ENCODE measurements at regions not wholly inside any gene's neighbourhood (a gene's known extent, or its start where the extent isn't known, plus 50 kb on each side); places are given as distances from the start of the nearest gene placed in this dataset.

DNA sequence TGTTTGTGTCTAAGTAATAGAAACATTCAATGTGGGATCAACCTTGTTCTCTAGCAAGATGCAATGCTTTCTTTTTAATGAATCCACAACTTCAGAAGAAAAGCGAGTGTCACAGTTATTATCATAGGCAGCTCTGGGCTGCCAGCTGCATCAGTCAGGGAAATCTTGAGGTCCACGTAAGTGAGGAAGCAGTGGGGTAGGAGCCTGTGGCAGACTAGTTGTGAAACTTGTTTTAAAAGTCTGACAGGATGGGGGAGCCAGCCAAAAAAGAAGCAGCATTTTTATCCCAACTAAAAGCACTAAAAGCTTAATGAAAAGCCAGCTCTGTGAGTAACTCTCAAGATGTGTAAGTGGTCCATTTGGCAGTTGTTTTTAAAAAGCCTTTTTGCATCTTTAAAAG lies 113.1 kb downstream of the ZNF326 start:
- Histone ChIP-seq H3K36me3 (ENCODE audit: control insufficient read depth in 2 of 2, extremely low read depth in 1 of 2, insufficient read depth in 2 of 2, low read length in 2 of 2) (no peaks in the 10 kb centered on the region), H3K9ac (replicated peaks; ENCODE audit: extremely low read depth, insufficient read depth, low read length) (no peak overlapping the region), H3K4me2 (ENCODE audit: insufficient read depth, low read length) (no peak overlapping the region), H4K20me1 (replicated peaks; ENCODE audit: control insufficient read depth, extremely low read depth, insufficient read depth, low read length) (no peaks in the 10 kb centered on the region), H3K9me3 (replicated peaks; ENCODE audit: control insufficient read depth, insufficient read depth, low read length) (no peaks in the 10 kb centered on the region), H3K9me1 (replicated peaks; ENCODE audit: control insufficient read depth, extremely low read depth, insufficient read depth, low read length) (no peaks in the 10 kb centered on the region), H3K4me3 (replicated peaks in 1 of 3; ENCODE audit: insufficient read depth in 1 of 3, low read depth in 1 of 3, low read length in 3 of 3) (no peak overlapping the region), H2AFZ (ENCODE audit: low read depth, low read length) (no peak overlapping the region), H3K27me3 (ENCODE audit: control insufficient read depth in 2 of 2, insufficient read depth in 2 of 2, low read length in 2 of 2) (peaks cover 4 to 17% of the 10 kb centered on the region in 2 experiments), H3K79me2 (ENCODE audit: control insufficient read depth, insufficient read depth, low read length) (no peaks in the 10 kb centered on the region), H3K4me1 (ENCODE audit: control insufficient read depth, extremely low read depth, insufficient read depth, low read length) (no peaks in the 10 kb centered on the region), H3K27ac (ENCODE audit: insufficient read depth, low read depth, low read length) (no peak overlapping the region)
- FAIRE-seq (no peak), DNase-seq (ENCODE audit: low read depth, low spot score) (no peak)
- CTCF ChIA-PET = interaction anchor here (2.3 kb wide), 1 partner anchor 25 kb away, joined by 6 read pairs; no protein-coding TSS in a partner anchor
- dilution Hi-C loops (cut with MboI; ENCODE audit: extremely low pct_ligation_motif_present, low sequenced_read_pairs) = no loop called here
- TF ChIP-seq POLR2AphosphoS5 (IDR thresholded peaks at IDR 0.05; ENCODE audit: insufficient read depth, low read depth, low read length) (no peak), FOS (IDR thresholded peaks at IDR 0.05; ENCODE audit: borderline replicate concordance, insufficient read depth, low read length) (no peak), EZH2 (IDR thresholded peaks at IDR 0.05; ENCODE audit: borderline replicate concordance, low read depth, low read length, severe bottlenecking) (no peak), MYC (IDR thresholded peaks at IDR 0.05; ENCODE audit: low read depth, low read length) (no peak), JUN (IDR thresholded peaks at IDR 0.05; ENCODE audit: borderline replicate concordance, insufficient read depth, insufficient read length, low read depth) (no peak), GATA2 (IDR thresholded peaks at IDR 0.05; ENCODE audit: insufficient read depth, insufficient read length, low read depth, low read length) (no peak)
- TF ChIP-seq, protein P1, sequence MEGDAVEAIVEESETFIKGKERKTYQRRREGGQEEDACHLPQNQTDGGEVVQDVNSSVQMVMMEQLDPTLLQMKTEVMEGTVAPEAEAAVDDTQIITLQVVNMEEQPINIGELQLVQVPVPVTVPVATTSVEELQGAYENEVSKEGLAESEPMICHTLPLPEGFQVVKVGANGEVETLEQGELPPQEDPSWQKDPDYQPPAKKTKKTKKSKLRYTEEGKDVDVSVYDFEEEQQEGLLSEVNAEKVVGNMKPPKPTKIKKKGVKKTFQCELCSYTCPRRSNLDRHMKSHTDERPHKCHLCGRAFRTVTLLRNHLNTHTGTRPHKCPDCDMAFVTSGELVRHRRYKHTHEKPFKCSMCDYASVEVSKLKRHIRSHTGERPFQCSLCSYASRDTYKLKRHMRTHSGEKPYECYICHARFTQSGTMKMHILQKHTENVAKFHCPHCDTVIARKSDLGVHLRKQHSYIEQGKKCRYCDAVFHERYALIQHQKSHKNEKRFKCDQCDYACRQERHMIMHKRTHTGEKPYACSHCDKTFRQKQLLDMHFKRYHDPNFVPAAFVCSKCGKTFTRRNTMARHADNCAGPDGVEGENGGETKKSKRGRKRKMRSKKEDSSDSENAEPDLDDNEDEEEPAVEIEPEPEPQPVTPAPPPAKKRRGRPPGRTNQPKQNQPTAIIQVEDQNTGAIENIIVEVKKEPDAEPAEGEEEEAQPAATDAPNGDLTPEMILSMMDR (IDR thresholded peaks at IDR 0.05; ENCODE audit: extremely low read depth in 1 of 2, insufficient read depth in 1 of 2, low read depth in 1 of 2, low read length in 2 of 2) = no peak
- TF ChIP-seq, protein P2, sequence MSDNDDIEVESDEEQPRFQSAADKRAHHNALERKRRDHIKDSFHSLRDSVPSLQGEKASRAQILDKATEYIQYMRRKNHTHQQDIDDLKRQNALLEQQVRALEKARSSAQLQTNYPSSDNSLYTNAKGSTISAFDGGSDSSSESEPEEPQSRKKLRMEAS (IDR thresholded peaks at IDR 0.05; ENCODE audit: insufficient read depth, insufficient read length) = no peak
- no TSS peak for BruUV-seq (replicated peaks)
- intact Hi-C loops (cut with micrococcal nuclease) = no loop called here
- POLR2A ChIA-PET = no interaction called here

All from endothelial cell of umbilical vein (primary cell).